ENCODE measurements at regions not wholly inside any gene's neighbourhood (a gene's known extent, or its start where the extent isn't known, plus 50 kb on each side); places are given as distances from the start of the nearest gene placed in this dataset.

DNA sequence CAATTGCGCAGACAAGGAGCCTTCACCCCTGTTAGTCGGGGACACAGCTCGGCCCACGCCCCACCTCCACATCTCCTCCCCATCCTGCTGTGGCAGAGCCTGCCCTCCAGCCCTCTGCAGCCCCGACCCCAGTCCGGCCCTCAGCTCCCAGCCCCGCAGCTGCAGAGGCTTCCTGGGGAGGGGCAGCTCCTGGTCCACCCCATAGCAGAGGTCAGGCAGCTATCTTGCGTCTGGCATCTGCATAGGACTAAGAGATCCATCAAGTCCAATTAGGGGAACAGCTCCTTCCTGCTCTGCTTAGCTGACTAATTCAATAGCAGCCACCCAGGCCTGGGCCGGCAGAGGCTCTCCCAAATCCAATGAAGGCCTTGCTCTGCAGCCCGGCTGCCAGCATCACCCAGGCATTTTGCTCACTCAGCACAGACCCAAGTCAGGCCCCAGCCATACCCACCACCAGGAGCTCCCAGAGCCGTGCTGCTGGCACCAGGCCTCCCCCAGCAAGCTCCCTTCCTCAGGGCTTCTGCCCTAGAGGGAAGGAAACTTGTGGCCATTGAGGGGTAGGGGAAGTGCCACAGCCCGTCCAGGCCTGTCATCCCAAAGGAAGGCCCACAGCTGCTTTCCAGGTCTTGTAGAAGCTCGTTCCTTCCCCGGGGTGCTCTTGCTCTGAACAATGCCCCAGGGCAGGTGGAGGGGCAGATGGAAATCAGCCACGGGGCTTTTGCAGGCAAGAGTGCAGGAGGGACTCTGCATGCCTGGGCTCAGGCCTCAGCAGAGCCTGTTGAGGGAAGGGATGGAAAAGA is 106.2 kb upstream of the RET start:
- dilution Hi-C loops (cut with MboI; ENCODE audit: extremely low pct_ligation_motif_present, low sequenced_read_pairs) = no loop called here
- DNase-seq (ENCODE audit: low read depth, low spot score) (no peak), FAIRE-seq (no peak)
- H3K79me2 ChIP-seq (ENCODE audit: control insufficient read depth, insufficient read depth, low read length) = no peaks in the 10 kb centered on the region
- no peak overlapping the region for H3K9ac ChIP-seq (ENCODE audit: control insufficient read depth, extremely low read depth, insufficient read depth, low read length)
- H3K4me3 ChIP-seq (ENCODE audit: control insufficient read depth in 2 of 3, extremely low read depth in 1 of 3, insufficient read depth in 2 of 3, low read depth in 1 of 3, low read length in 3 of 3) = no peak overlapping the region
- TF ChIP-seq, protein P1, sequence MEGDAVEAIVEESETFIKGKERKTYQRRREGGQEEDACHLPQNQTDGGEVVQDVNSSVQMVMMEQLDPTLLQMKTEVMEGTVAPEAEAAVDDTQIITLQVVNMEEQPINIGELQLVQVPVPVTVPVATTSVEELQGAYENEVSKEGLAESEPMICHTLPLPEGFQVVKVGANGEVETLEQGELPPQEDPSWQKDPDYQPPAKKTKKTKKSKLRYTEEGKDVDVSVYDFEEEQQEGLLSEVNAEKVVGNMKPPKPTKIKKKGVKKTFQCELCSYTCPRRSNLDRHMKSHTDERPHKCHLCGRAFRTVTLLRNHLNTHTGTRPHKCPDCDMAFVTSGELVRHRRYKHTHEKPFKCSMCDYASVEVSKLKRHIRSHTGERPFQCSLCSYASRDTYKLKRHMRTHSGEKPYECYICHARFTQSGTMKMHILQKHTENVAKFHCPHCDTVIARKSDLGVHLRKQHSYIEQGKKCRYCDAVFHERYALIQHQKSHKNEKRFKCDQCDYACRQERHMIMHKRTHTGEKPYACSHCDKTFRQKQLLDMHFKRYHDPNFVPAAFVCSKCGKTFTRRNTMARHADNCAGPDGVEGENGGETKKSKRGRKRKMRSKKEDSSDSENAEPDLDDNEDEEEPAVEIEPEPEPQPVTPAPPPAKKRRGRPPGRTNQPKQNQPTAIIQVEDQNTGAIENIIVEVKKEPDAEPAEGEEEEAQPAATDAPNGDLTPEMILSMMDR (optimal IDR thresholded peaks at IDR 0.05 in 1 of 3, IDR thresholded peaks at IDR 0.05 in 1 of 3, conservative IDR thresholded peaks at IDR 0.05 in 1 of 3; ENCODE audit: extremely low read depth in 1 of 3, insufficient read depth in 2 of 3, low read length in 3 of 3) = no peak
- no peak for TF ChIP-seq EZH2 (IDR thresholded peaks at IDR 0.05; ENCODE audit: low read length)
- no peaks in the 10 kb centered on the region for H3K9me1 ChIP-seq (ENCODE audit: control insufficient read depth, extremely low read depth, insufficient read depth, low read length)
- no peaks in the 10 kb centered on the region for H3K36me3 ChIP-seq (ENCODE audit: control insufficient read depth in 2 of 2, extremely low read depth in 1 of 2, insufficient read depth in 2 of 2, low read length in 2 of 2)
- no peak overlapping the region for H3K4me2 ChIP-seq (ENCODE audit: control insufficient read depth, extremely low read depth, insufficient read depth, low read depth, low read length)
- H4K20me1 ChIP-seq (ENCODE audit: control insufficient read depth, extremely low read depth, insufficient read depth, low read length) = no peaks in the 10 kb centered on the region
- no peaks in the 10 kb centered on the region for H3K9me3 ChIP-seq (ENCODE audit: control insufficient read depth, low read depth, low read length)
- H3K27me3 ChIP-seq (ENCODE audit: control insufficient read depth, extremely low read depth, insufficient read depth, low read length) = peaks cover 2% of the 10 kb centered on the region
- no peak overlapping the region for H2AFZ ChIP-seq (ENCODE audit: control insufficient read depth, low read length)
- H3K4me1 ChIP-seq (ENCODE audit: control insufficient read depth, extremely low read depth, insufficient read depth, low read length) = no peaks in the 10 kb centered on the region
- H3K27ac ChIP-seq (ENCODE audit: control insufficient read depth, insufficient read depth, low read length) = no peak overlapping the region

- Histone ChIP-seq H3K9me1 (ENCODE audit: control insufficient read depth, extremely low read depth, insufficient read depth, low read length) (no peaks in the 10 kb centered on the region), H3K27me3 (ENCODE audit: control insufficient read depth, extremely low read depth, insufficient read depth, low read length) (peaks cover 2% of the 10 kb centered on the region), H3K79me2 (ENCODE audit: control insufficient read depth, insufficient read depth, low read length) (no peaks in the 10 kb centered on the region), H3K4me3 (ENCODE audit: control insufficient read depth in 2 of 3, extremely low read depth in 1 of 3, insufficient read depth in 2 of 3, low read depth in 1 of 3, low read length in 3 of 3) (no peak overlapping the region), H3K36me3 (ENCODE audit: control insufficient read depth in 2 of 2, extremely low read depth in 1 of 2, insufficient read depth in 2 of 2, low read length in 2 of 2) (no peaks in the 10 kb centered on the region), H3K4me1 (ENCODE audit: control insufficient read depth, extremely low read depth, insufficient read depth, low read length) (no peaks in the 10 kb centered on the region), H2AFZ (ENCODE audit: control insufficient read depth, low read length) (no peak overlapping the region), H3K9ac (ENCODE audit: control insufficient read depth, extremely low read depth, insufficient read depth, low read length) (no peak overlapping the region), H4K20me1 (ENCODE audit: control insufficient read depth, extremely low read depth, insufficient read depth, low read length) (no peaks in the 10 kb centered on the region), H3K4me2 (ENCODE audit: control insufficient read depth, extremely low read depth, insufficient read depth, low read depth, low read length) (no peak overlapping the region), H3K9me3 (ENCODE audit: control insufficient read depth, low read depth, low read length) (no peaks in the 10 kb centered on the region), H3K27ac (ENCODE audit: control insufficient read depth, insufficient read depth, low read length) (no peak overlapping the region)
- dilution Hi-C loops (cut with MboI; ENCODE audit: extremely low pct_ligation_motif_present, low sequenced_read_pairs) = no loop called here
- FAIRE-seq (no peak), DNase-seq (ENCODE audit: low read depth, low spot score) (no peak)
- no peak for TF ChIP-seq EZH2 (IDR thresholded peaks at IDR 0.05; ENCODE audit: low read length)
- TF ChIP-seq, protein P1 (optimal IDR thresholded peaks at IDR 0.05 in 1 of 3, IDR thresholded peaks at IDR 0.05 in 1 of 3, conservative IDR thresholded peaks at IDR 0.05 in 1 of 3; ENCODE audit: extremely low read depth in 1 of 3, insufficient read depth in 2 of 3, low read length in 3 of 3) = no peak
Measured at GRCh38 chr10:42971251-42971599, 105.6 kb upstream of the RET start.
